ENCODE measurements at regions not wholly inside any gene's neighbourhood (a gene's known extent, or its start where the extent isn't known, plus 50 kb on each side); places are given as distances from the start of the nearest gene placed in this dataset.

DNA sequence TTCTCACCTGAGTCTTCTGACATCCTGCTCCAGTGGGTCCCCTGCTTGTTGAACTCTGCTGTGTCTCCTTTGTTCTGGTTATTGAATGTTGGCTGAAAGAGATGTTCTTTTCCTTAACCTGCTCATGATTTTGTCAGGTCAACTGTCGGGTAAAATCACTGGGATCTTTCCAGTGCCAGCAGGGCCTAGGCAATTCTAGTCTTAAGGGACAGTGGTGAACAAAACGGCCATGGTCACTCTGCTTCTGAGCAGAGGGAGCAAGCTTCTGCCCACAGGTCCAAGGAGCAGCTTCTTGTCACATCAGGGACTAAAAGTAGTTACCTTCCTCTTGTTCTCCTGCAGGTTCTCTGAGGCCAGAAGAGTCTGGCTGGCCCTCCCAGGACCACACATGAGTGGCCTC is 65.6 kb downstream of the SEC61B start:
- TF ChIP-seq POLR2A (IDR thresholded peaks at IDR 0.05) (no peak), EP300 (IDR thresholded peaks at IDR 0.05) (no peak)
- TF ChIP-seq, protein P1, sequence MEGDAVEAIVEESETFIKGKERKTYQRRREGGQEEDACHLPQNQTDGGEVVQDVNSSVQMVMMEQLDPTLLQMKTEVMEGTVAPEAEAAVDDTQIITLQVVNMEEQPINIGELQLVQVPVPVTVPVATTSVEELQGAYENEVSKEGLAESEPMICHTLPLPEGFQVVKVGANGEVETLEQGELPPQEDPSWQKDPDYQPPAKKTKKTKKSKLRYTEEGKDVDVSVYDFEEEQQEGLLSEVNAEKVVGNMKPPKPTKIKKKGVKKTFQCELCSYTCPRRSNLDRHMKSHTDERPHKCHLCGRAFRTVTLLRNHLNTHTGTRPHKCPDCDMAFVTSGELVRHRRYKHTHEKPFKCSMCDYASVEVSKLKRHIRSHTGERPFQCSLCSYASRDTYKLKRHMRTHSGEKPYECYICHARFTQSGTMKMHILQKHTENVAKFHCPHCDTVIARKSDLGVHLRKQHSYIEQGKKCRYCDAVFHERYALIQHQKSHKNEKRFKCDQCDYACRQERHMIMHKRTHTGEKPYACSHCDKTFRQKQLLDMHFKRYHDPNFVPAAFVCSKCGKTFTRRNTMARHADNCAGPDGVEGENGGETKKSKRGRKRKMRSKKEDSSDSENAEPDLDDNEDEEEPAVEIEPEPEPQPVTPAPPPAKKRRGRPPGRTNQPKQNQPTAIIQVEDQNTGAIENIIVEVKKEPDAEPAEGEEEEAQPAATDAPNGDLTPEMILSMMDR (IDR thresholded peaks at IDR 0.05): no peak

All from upper lobe of left lung (tissue), 4 donors.